GOT3 (cell line): ENCODE measurements at regions not wholly inside any gene's neighbourhood (a gene's known extent, or its start where the extent isn't known, plus 50 kb on each side); places are given as distances from the start of the nearest gene placed in this dataset.
"Not testable (repeated sequence)": the region's sequence is repeated elsewhere in the genome, so short reads cannot be mapped to it uniquely, and the experiment has no call there.

Source experiments
- DNase-seq: peaks from one replicate; lab custom pipeline; 2025; ENCODE audit warnings: mixed read lengths; lab: John Stamatoyannopoulos, UW

DNA sequence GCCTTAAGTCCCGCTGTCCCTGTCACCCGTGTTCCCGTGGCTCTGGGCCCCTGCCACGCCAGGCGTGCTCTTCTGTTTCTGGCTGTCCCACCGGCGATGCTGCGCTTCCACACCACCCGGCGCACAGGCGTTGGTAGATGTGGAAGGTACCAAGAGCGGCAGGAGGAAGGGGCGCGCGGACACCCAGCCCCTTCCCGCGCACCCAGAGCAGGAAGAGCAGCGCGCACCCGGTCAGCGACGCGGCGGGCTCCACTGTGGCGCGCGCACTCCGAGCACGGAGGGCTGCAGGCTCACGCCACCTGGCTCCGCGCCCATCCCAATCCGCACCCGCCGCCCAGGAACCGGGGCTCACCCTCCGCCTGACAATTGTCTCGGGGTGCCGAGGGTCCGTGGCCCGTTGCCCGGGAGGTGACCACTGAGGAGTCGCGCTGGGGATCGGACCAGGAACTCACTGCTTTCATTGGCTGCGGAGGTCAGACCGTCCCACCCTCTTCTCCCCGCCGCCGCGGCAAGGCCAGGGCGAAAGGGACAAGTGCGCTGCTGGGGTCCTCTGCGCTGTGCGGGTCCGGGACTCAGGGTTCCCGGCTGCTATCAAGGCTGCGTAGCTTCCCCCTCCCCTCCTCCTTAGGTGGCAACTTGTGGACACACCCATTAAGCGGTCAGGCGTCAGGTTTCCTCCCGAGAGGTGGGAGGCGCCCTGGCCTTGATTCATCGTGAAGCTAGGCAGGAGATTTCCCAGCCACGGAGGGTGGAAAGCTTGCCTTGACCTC is 121.6 kb upstream of the ZNF92 start:
- no peak for DNase-seq

DNA sequence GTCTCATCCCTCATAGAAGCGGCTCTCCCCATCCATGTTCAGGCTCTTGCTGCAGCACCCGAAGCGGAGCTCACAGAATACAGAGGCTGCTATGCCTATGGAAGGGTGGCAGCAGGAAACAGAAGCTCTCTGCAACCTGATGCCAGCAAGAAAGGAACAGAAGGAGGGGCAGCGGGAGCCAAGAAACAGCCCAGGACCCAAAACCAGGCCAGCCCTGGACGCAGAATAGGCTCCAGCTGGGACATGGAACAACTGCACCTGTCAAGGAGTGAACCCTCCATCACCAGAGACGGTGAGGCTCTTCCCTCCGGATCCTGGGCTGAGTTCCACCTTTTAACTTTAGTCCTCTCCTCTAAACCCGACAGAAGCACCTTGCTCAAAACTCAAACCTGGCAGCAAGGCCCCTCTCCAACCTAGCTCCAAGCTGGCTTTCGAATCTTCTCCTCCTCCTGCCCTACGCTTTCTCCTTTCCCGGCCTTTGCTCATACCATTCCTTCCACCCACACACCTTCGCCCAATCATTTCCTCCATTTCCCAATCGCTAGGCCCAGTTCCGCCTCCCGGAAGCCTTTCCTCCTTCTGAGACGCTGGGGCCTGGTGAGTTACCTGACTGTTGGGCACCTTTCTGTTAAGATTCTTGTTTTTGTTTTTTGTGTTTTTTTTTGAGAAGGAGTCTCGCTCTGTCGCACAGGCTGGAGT is 122.8 kb upstream of the ZNF92 start:
- no peak for DNase-seq

DNA sequence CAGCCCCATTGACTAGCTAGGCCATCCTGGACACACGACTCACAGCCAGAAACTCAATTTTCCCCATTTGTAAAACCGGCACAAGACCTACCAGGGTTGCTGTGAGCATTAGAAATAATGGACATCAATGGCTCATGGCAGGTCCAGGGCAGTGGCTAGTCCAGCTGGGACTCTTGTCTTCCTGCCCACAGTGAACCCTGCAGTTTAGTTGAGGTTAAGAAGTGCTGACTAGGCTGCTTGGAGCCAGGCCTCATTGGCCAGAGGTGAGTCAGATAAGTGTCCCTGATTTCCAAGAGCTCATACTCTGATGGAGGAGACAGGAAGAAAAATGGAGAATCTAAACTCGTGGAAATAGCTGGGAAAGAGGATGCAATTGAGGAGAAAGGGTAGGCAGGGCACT is 123.4 kb upstream of the ZNF92 start:
- no peak for DNase-seq

DNA sequence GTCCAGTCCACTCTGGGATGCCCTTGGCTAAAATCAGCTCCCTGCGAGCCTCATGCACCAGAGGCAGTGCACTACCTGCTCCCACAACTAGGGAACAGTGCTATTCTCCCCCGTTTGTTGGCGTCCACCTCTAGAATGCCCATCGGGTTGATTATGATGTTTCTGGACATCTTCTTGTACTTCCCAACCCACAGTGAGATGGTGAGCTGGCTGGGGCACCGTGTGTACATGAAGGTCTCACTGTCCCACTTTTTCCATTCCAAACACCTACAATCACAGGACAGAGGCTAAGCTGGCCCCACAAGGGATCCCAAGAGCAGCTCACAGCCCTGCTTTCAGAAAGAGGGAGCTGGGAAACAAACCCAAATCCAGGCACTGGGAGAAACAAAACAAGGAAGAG is 126.2 kb upstream of the ZNF92 start:
- DNase-seq: no peak

DNA sequence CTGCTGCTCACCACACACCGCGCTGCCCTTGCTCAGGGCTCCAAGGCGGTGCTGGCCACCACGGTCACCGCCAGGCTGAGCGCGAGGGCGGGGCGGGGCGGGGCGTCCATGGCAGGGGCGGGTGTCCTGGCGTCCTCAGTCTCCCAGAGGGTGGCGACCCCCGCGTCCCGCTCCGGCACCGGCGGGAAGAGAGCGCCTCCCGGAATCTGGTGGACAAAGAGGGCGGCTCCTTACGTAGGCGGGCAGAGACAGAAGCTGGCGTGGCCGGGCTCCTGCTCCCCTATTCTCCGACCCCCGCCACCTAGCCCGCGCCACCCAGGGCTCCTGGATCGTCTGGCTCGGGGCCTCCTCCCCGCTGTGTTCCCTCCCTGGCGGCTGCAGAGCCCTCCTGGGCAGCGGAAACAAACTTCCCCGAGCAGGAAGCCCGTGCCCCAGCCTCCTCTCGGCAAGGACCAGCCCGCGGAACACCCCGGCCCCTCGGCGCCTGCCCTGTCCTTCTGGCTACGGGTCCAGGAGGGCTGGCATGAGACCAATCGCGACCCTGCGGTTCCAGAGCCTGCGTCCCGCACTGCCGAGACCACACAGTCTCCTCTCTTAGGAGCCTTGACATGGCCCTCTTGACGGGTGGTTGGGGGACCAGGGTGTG is 133.8 kb upstream of the ZNF92 start:
- DNase-seq: no peak

DNA sequence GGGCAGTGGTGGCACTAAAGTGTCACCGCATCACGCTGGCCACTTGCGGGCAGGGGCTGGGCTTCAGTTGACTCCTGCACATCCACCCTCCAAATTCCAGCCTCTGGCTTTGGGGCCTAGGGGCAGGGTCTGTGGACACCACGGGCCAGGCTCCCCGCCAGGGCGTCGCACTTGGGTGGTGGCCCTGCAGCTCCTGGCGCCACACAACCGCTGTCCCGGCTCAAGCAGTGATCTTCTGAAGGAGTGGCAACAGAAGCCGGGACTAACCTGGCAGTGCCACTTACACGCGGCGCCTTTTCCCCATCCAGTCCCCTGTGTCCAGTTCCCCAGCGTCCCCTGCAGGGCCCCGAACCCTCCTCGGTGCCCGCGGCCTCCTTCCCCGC is 134.3 kb upstream of the ZNF92 start:
- no peak for DNase-seq

DNA sequence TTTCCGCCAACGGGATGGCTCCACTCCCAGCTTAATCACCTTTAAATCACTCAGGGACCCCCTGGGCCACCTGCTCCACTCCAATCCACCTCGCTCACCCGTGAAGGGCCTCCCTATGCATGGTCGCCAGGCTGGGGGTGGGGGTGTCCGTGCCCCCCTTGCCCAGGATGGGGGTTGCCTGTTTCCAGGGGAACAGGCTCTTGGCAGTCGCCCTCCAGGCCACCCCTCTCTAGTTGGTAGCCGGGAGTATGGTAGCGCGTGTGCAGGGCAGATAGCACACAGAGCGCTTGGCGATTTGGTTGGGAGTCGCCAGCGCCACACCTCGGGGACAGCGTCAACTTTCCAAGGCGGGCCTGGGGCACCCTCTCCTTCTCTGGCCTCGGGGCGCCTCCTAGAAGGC is 134.9 kb upstream of the ZNF92 start:
- DNase-seq: no peak

DNA sequence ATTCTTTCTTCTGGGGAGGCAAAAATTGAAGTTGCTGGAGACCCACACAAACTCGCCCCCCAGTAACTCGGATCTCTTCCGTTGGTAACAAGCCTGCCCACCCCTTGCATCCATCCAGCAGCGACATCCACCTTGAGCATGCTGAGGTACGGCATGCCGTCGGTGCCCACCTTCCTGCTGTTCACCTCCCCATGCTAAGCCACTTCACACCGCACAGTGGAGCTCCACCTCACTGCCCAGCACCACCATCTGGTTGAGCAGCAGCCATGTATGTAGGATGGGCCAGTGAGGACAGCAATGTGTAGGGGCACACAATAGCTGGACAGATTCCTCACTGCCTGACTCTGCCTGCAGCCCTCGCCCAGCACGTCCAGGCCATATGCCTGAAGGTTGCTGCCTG is 138.1 kb upstream of the ZNF92 start:
- no peak for DNase-seq

DNA sequence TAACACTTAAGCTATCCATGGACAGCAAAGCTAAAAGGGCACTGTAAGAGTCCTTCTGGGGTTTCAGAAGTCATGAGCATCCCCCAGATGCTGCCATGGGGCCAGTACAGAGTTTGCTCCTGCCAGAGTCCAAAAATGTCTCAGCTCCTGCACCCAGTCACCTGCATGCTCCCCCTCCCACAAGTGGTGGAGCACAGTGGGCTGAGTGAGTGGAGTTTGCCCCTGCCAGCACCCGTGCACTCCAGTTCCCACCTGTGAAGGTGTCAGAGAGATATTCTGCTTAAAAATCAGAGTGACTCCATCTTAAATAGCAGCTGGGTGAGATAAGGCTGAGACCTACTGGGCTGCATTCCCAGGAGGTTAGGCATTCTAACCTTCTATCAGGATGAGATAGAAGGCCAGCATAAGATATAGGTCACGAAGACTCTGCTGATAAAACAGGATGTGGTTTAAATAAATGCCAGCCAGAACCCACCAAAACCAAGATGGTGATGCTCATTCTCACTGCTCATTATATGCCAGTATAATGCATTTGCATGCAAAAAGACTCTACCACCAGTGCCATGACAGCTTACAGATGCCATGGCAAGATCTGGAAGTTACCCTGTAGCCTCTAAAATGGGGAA is 140.1 kb upstream of the ZNF92 start:
- DNase-seq: no peak

DNA sequence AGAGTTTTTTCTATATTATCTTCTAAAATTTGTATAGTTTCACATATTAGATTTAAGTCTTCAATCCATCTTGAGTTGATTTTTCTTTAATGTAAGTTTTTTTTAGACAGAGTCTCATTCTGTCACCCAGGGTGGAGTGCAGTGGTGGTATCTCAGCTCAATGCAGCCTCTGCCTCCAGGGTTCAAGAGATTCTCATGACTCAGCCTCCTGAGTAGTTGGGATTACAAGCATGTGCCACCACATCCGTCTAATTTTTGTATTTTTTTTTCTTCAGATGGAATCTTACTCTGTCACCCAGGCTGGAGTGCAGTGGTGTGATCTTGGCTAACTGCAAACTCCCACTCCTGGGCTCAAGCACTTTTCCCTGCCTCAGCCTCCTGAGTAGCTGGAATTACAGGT is 143.4 kb upstream of the ZNF92 start:
- no peak for DNase-seq

DNA sequence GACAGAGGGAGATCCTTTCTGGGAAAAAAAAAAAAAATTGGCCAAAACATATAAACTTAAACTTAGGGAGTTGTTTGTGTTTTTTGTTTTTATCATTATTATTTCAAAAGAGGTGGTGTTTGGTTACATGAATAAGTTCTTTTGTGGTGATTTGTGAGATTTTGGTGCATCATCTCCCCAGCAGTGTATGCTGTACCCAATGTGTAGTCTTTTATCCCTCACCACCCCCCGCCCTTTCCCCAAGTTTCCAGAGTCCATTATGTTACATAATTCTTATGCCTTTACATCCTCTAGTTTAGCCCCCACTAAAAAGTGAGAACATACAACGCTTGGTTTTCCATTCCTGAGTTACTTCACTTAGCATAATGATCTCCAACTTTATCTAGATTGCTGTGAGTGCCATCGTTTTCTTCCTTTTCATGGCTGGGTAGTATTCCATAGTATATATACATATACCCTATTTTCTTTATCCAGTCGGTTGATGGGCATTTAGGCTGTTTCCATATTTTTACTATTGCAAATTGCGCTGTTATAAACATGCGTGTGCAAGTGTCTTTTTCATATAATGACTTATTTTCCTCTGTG is 148.1 kb upstream of the ZNF92 start:
- no peak for DNase-seq

DNA sequence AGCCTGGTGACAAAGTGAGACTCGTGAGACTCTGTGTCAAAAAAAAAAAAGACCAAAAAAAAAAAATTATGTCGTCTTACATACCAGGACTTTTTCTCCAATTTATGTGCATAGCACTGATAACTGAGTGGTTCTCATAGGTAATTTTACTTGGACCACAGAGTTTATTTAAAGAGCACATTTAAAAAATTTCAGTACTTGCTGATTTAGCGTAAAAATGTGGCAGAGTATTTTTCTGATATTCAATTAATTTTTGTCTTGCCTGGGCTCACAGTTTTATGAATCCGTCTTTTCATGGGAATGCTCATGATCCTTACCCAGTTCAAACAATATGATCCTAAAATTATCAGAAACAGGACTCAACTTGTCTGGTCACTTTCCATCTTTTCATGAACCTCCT is 151.0 kb upstream of the ZNF92 start:
- no peak for DNase-seq

DNA sequence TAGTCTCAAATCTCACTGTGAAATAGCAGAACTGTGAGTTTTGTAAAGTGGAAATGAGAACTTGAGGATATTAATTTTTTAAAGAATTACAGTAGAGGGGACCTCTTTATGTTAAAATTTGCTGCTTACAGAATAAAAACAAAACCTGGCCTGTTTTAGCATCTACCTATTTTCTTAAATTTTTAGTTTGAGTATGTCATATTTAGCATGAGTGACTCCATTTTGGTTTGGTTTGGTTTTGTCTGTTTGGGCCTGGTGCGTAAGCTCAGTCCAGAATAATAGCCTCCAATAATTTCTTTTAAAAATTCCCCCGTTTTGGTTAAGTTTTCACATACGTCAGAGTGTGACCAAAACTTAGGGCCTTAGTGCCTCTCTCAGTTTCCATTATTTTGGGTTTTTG is 152.0 kb upstream of the ZNF92 start:
- no peak for DNase-seq

DNA sequence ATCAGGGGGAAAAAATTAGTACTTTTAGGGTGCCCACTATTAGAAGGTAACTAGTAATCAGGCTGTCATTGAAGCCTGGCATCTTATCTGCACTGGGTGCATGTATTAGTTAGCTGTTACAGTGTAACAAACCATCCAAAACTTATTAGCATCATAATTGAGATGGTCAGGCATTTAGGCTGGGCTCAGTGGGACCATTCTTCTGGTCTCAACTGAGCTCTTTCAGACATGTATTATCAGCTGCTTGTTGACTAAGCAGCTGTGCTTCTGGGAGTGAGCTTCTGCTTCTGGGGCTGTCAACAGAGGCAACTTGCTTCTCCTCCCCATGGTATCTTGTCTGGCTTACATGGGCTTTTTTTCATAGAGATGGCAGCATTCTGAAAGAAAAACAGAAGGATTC is 154.0 kb upstream of the ZNF92 start:
- no peak for DNase-seq

DNA sequence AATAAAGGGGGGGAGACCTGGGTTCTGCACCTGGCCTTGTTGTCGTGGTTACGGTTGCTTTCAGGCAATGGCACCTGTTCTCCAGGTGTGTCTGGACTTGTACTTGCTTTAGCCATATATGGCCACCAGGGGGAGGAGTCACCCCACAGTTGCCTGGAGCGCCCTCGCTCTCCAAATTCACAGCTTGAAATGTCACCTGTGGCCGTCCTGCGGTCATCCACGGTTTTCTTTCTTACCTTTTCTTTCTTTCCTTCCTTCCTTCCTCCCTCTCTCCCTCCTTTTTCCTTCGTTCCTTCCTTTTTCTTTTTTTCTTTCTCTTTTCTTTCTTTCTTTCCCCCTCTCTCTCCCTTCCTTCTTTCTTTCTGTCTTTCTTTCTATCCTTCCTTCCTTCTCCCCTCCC is 157.2 kb upstream of the ZNF92 start:
- no peak for DNase-seq

DNA sequence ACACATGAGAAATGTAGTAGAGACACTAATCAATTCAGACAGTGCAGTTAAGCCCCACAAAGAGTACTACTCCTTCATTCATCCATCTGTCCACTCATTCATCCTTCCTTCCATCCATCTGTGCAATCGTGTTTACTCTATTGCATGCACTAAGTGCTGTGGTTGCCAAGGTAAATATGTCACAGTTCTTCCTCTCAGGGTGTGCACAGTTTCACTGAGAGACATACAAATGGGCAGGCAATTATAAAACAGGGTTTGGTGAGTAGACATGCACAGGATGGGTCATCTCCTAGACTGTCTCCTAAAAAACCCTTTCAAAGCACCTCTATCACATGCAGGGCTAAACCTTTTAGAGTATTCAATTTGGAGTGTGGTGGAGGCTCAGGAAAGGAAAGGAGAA is 160.4 kb upstream of the ZNF92 start:
- not testable (repeated sequence) for DNase-seq

DNA sequence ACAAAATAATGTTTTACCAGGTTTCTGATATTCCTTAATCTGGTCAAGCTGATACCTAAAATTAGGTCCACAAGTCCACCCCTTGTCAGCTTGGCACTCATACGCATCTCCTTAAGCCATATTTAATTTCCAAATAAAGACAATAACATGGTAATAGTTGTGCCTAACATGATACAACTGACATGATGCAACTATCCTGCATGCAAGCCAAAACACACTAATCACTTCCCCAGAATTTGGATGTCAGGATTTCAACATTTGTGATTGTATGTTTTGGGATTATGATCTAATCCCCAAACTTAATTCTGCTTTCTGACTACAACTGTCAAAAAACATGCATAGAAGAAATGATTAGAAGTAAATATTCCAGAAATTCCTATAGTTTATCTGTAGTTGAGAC is 174.4 kb upstream of the ZNF92 start:
- not testable (repeated sequence) for DNase-seq

DNA sequence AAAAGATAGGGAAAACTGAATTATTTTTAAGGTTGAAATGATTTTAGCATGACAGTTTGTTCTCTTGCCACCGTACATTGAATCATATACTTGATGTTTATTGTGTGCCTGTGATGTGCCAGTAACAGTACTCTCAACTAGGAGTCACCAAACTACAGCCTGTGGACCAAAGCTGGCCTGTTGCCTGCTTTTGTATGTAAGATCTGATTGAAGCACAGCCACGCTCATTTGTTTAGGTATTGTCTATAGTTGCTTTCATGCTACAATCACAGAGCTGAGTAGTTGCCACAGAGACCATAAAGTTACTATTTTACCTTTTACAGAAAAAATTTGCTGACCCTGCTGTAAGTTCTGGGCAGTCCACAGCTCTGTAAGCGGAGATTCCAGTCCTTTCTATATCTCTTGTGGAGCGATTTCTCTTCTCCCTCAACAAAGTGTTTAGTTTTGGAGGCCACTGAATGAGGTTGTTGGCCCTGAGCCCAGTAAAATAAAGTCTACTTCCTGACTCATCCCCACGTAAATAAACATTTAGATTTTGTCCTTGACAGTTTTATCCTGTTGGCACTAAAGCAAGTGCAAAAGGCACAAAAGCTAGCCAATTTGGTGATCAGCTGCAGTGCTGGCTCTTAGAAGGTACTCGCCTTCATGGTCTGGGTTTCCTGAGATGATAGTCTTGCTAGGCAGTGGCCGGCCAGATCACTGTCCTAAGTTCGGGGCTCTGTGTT is 180.2 kb upstream of the ZNF92 start:
- DNase-seq: not testable (repeated sequence)

DNA sequence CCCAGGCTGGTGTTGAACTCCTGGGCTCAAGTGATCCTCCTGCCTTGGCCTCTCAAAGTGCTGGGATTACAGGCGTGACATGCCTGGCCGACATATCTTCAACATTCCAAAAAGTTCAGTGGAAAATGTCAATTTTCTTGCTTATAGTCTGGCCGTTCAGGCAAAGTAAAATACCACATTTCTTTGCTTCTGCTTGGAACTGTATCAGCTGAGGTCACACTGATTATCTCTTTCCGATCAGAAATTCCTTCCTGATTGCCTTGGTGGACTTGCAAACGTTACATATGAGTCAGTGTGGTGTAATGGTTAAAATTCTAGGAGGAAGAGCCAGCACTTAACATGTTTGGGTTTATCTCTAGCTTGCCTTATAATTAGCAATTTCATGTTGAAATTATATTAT is 170.6 kb upstream of the ERV3-1 start:
- not testable (repeated sequence) for DNase-seq

DNA sequence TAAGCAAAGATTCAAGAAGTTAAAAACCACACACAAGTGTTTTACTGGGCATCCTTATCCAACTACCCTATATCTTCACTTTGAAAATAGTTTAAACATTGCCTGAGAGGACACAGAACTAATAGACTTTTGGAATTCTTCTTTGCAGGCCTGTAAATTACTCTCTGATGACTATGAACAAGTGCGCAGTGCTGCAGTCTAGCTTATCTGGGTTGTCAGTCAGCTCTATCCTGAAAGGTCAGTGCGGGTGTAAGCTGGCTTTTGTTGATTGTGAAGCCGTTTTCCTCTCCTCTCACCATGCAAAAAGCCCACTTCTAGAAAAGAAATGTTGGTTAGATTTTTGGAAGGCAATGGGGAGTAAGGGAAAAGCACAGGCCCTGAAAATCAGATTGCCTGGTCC is 143.6 kb upstream of the ERV3-1 start:
- not testable (repeated sequence) for DNase-seq

DNA sequence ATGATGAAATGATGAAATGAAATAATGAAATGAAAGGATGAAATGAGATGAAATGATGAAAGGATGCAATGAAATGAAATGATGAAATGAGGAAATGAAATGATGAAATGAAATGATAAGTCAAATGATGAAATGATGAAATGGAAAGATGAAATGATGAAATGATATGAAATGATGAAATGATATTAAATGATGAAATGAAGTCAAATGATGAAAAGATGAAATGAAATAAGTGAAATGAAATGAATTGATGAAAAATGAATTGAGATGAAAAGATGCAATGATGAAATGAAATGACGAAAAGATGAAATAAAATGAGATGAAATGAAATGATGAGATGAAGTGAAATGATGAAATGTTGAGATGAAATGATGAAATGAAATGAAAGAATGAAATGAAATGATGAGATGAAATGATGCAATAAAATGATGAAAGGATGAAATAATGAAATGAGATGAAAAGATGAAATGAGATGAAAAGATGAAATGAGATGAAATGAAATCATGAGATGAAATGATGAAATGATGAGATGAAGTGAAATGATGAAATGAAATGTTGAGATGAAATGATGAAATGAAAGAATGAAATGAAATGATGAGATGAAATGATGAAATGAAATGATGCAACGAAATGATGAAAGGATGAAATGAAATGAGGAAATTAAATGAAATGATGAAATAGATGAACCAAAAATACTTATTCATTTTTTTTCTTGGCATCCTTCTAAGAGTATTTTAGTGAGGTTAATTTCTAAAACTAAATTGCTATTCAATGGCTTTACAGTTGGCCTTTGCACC is 139.8 kb upstream of the ERV3-1 start:
- DNase-seq: not testable (repeated sequence)
